Activated CD4-positive, alpha-beta memory T cell treated with anti-CD3 and anti-CD28 coated beads for 36 hours (primary cell): ENCODE measurements at regions not wholly inside any gene's neighbourhood (a gene's known extent, or its start where the extent isn't known, plus 50 kb on each side); places are given as distances from the start of the nearest gene placed in this dataset.
A peak's percentile ranks its signal among the peaks of the same experiment; 100 is the strongest.

Source experiments
- CTCF ChIA-PET: fragments of 350-600 bp; sonication (Branson Sonifier 250); formaldehyde crosslinking; loops from one replicate; lab custom pipeline; 2021; ENCODE audit warnings: antibody characterized with exemption, inconsistent platforms; lab: Charles Lee
- POLR2A ChIA-PET: fragments of 350-600 bp; sonication (Branson Sonifier 250); formaldehyde crosslinking; loops from one replicate; lab custom pipeline; 2021; ENCODE audit warnings: antibody characterized with exemption; lab: Charles Lee
- DNase-seq: peaks from one replicate; pipeline ENCODE4 v3.0.0-alpha.2; 2020
- H3K27ac Mint-ChIP-seq: one replicate; pipeline ENCODE4 v1.8.0; 2021; ENCODE audit warnings: mixed read lengths
- H3K27me3 Mint-ChIP-seq: one replicate; pipeline ENCODE4 v1.8.0; 2021; ENCODE audit warnings: mixed read lengths
- H3K36me3 Mint-ChIP-seq: one replicate; pipeline ENCODE4 v1.8.0; 2021; ENCODE audit warnings: mixed read lengths
- H3K4me1 Mint-ChIP-seq: one replicate; pipeline ENCODE4 v1.8.0; 2021; ENCODE audit warnings: low read depth, mixed read lengths
- H3K4me3 Mint-ChIP-seq: one replicate; pipeline ENCODE4 v1.8.0; 2021; ENCODE audit warnings: mild to moderate bottlenecking, mixed read lengths
- H3K9me3 Mint-ChIP-seq: one replicate; pipeline ENCODE4 v1.8.0; 2021; ENCODE audit warnings: mixed read lengths
- intact Hi-C: fragments of 100-400 bp; cut with micrococcal nuclease; formaldehyde crosslinking; loops from one replicate; pipeline ENCODE4 v1.15.1; 2023

GRCh38 chr16:14356064-14356463 is 274.0 kb downstream of the PARN start:
- CTCF ChIA-PET, result interaction anchor here (1.9 kb wide), 1 partner anchor 433 kb away, joined by 5 read pairs; no protein-coding TSS in a partner anchor
- Mint-ChIP-seq H3K27ac (no peak overlapping the region), H3K4me1 (peaks cover 10% of the 10 kb centered on the region), H3K9me3 (no peaks in the 10 kb centered on the region), H3K36me3 (no peaks in the 10 kb centered on the region), H3K4me3 (no peak overlapping the region), H3K27me3 (peaks cover 4% of the 10 kb centered on the region)
- DNase-seq, result no peak
- intact Hi-C loops, result no loop called here
- POLR2A ChIA-PET, result no interaction called here

- no peaks in the 10 kb centered on the region for H3K9me3 Mint-ChIP-seq
- CTCF ChIA-PET, result interaction anchor here (0.6 to 1.9 kb wide), 2 partner anchors 237 to 432 kb away, joined by 3 to 5 read pairs; no protein-coding TSS in a partner anchor
- peaks cover 4% of the 10 kb centered on the region for H3K27me3 Mint-ChIP-seq
- peak; percentile 71 for DNase-seq
- intact Hi-C loops, result loop anchor here (5.0 kb wide), 1 partner anchor 47 kb away; no protein-coding TSS in a partner anchor
- no peak overlapping the region for H3K27ac Mint-ChIP-seq
- POLR2A ChIA-PET, result no interaction called here
- H3K4me3 Mint-ChIP-seq, result no peak overlapping the region
- H3K4me1 Mint-ChIP-seq, result peaks cover 10% of the 10 kb centered on the region
- no peaks in the 10 kb centered on the region for H3K36me3 Mint-ChIP-seq
Observed at GRCh38 chr16:14354561-14355351, 275.3 kb downstream of the PARN start.

- Mint-ChIP-seq H3K4me3 (no peak overlapping the region), H3K9me3 (no peaks in the 10 kb centered on the region), H3K27ac (no peak overlapping the region), H3K36me3 (no peaks in the 10 kb centered on the region), H3K4me1 (peaks cover 10% of the 10 kb centered on the region), H3K27me3 (peaks cover 2% of the 10 kb centered on the region)
- no peak for DNase-seq
- intact Hi-C loops, result loop anchor here (5.0 kb wide), 1 partner anchor 46 kb away; no protein-coding TSS in a partner anchor
- ChIA-PET POLR2A (no interaction called here), CTCF (interaction anchor here (1.0 kb wide), 1 partner anchor 43 kb away, joined by 3 read pairs; no protein-coding TSS in a partner anchor)
Observed at GRCh38 chr16:14353340-14353739, 276.7 kb downstream of the PARN start.

- Mint-ChIP-seq H3K36me3 (no peaks in the 10 kb centered on the region), H3K27me3 (peaks cover 2% of the 10 kb centered on the region), H3K27ac (no peak overlapping the region), H3K4me1 (peaks cover 10% of the 10 kb centered on the region), H3K9me3 (no peaks in the 10 kb centered on the region), H3K4me3 (no peak overlapping the region)
- intact Hi-C loops, result loop anchor here (5.0 kb wide), 1 partner anchor 44 kb away; no protein-coding TSS in a partner anchor
- CTCF ChIA-PET, result no interaction called here
- POLR2A ChIA-PET, result no interaction called here
- DNase-seq, result no peak
Observed at GRCh38 chr16:14351647-14352046, 278.4 kb downstream of the PARN start.

GRCh38 chr16:14350626-14351025 is 279.4 kb downstream of the PARN start:
- intact Hi-C loops, result loop anchor here (5.0 kb wide), 1 partner anchor 43 kb away; no protein-coding TSS in a partner anchor
- H3K4me1 Mint-ChIP-seq, result peaks cover 10% of the 10 kb centered on the region
- POLR2A ChIA-PET, result no interaction called here
- H3K4me3 Mint-ChIP-seq, result no peak overlapping the region
- no peaks in the 10 kb centered on the region for H3K9me3 Mint-ChIP-seq
- peaks cover 4% of the 10 kb centered on the region for H3K27me3 Mint-ChIP-seq
- no peaks in the 10 kb centered on the region for H3K36me3 Mint-ChIP-seq
- no peak for DNase-seq
- CTCF ChIA-PET, result no interaction called here
- H3K27ac Mint-ChIP-seq, result no peak overlapping the region

GRCh38 chr16:14350081-14350480 is 279.0 kb downstream of the MRTFB start:
- ChIA-PET CTCF (no interaction called here), POLR2A (no interaction called here)
- Mint-ChIP-seq H3K36me3 (no peaks in the 10 kb centered on the region), H3K4me3 (no peak overlapping the region), H3K4me1 (peaks cover 6% of the 10 kb centered on the region), H3K27me3 (peaks cover 4% of the 10 kb centered on the region), H3K9me3 (no peaks in the 10 kb centered on the region), H3K27ac (no peak overlapping the region)
- DNase-seq, result no peak
- intact Hi-C loops, result loop anchor here (5.0 kb wide), 1 partner anchor 43 kb away; no protein-coding TSS in a partner anchor

GRCh38 chr16:14347706-14348105 is 276.6 kb downstream of the MRTFB start:
- Mint-ChIP-seq H3K9me3 (peaks cover 5% of the 10 kb centered on the region), H3K27me3 (peaks cover 10% of the 10 kb centered on the region), H3K4me3 (no peak overlapping the region), H3K36me3 (peaks cover 5% of the 10 kb centered on the region), H3K27ac (no peak overlapping the region), H3K4me1 (no peaks in the 10 kb centered on the region)
- CTCF ChIA-PET, result no interaction called here
- DNase-seq, result no peak
- POLR2A ChIA-PET, result no interaction called here
- intact Hi-C loops, result no loop called here

GRCh38 chr16:14346278-14347142 is 275.4 kb downstream of the MRTFB start:
- no peaks in the 10 kb centered on the region for H3K4me1 Mint-ChIP-seq
- H3K36me3 Mint-ChIP-seq, result peaks cover 5% of the 10 kb centered on the region
- no peak for DNase-seq
- H3K27me3 Mint-ChIP-seq, result peaks cover 10% of the 10 kb centered on the region
- ChIA-PET POLR2A (no interaction called here), CTCF (no interaction called here)
- no peak overlapping the region for H3K4me3 Mint-ChIP-seq
- H3K9me3 Mint-ChIP-seq, result peaks cover 13% of the 10 kb centered on the region
- no peak overlapping the region for H3K27ac Mint-ChIP-seq
- intact Hi-C loops, result no loop called here

GRCh38 chr16:14345512-14346115 is 274.5 kb downstream of the MRTFB start:
- no peak overlapping the region for H3K4me3 Mint-ChIP-seq
- ChIA-PET CTCF (no interaction called here), POLR2A (no interaction called here)
- peaks cover 15% of the 10 kb centered on the region for H3K9me3 Mint-ChIP-seq
- DNase-seq, result no peak
- H3K27me3 Mint-ChIP-seq, result peaks cover 12% of the 10 kb centered on the region
- no peak overlapping the region for H3K27ac Mint-ChIP-seq
- no peaks in the 10 kb centered on the region for H3K4me1 Mint-ChIP-seq
- intact Hi-C loops, result no loop called here
- peaks cover 7% of the 10 kb centered on the region for H3K36me3 Mint-ChIP-seq

- H3K27me3 Mint-ChIP-seq, result peaks cover 13% of the 10 kb centered on the region
- no peak overlapping the region for H3K4me3 Mint-ChIP-seq
- DNase-seq, result no peak
- H3K9me3 Mint-ChIP-seq, result peaks cover 16% of the 10 kb centered on the region
- H3K36me3 Mint-ChIP-seq, result peaks cover 8% of the 10 kb centered on the region
- POLR2A ChIA-PET, result no interaction called here
- intact Hi-C loops, result no loop called here
- CTCF ChIA-PET, result no interaction called here
- no peak overlapping the region for H3K27ac Mint-ChIP-seq
- H3K4me1 Mint-ChIP-seq, result no peaks in the 10 kb centered on the region
Observed at GRCh38 chr16:14344945-14345344, 273.8 kb downstream of the MRTFB start.

GRCh38 chr16:14344292-14344691 is 273.2 kb downstream of the MRTFB start:
- no peak for DNase-seq
- Mint-ChIP-seq H3K27ac (no peak overlapping the region), H3K4me3 (no peak overlapping the region), H3K36me3 (peaks cover 8% of the 10 kb centered on the region), H3K4me1 (no peaks in the 10 kb centered on the region), H3K27me3 (peaks cover 13% of the 10 kb centered on the region), H3K9me3 (peaks cover 16% of the 10 kb centered on the region)
- ChIA-PET POLR2A (no interaction called here), CTCF (no interaction called here)
- intact Hi-C loops, result no loop called here
